Ecto neural progenitor cell (in vitro differentiated cells): ENCODE measurements at regions not wholly inside any gene's neighbourhood (a gene's known extent, or its start where the extent isn't known, plus 50 kb on each side); places are given as distances from the start of the nearest gene placed in this dataset.

Experiments
- DNase-seq: peaks from one replicate; pipeline ENCODE4 v3.0.0-alpha.2; 2018; ENCODE audit warnings: low spot score

GRCh38 chr5:113902917-113903660 lies 389.6 kb downstream of the YTHDC2 start:
- DNase-seq = no peak

- no peak for DNase-seq
Observed at GRCh38 chr5:113909782-113910181, 396.3 kb downstream of the YTHDC2 start.

- DNase-seq = no peak
Observed at GRCh38 chr5:113917997-113918396, 404.5 kb downstream of the YTHDC2 start.

DNA sequence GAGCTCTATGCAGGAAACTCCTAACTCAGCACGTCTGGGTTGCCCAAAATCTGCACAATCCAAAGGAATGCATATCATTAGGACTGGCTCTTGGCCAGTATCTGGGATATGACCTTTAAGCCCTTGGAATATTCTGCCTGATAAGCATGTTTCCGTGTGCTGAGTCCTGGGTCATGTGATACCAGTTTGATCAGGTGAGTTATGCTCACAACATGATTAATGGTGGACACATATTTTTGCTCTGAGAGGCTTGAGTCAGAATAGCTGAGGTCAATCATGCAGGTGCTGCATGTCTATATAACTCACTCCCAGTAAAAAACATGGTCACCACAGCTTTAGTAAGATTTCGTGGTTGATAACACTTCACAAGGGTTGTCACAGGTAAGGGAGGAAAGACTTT lies 408.8 kb downstream of the YTHDC2 start:
- no peak for DNase-seq

- no peak for DNase-seq
Observed at GRCh38 chr5:113935453-113935852, 422.0 kb downstream of the YTHDC2 start.

- DNase-seq = no peak
Observed at GRCh38 chr5:113937301-113937700, 423.8 kb downstream of the YTHDC2 start.

- no peak for DNase-seq
Observed at GRCh38 chr5:113939988-113940387, 421.9 kb upstream of the KCNN2 start.

GRCh38 chr5:113950186-113950585 lies 411.7 kb upstream of the KCNN2 start:
- no peak for DNase-seq

GRCh38 chr5:113965225-113965624 lies 396.6 kb upstream of the KCNN2 start:
- DNase-seq = no peak

- DNase-seq = no peak
Observed at GRCh38 chr5:113969901-113970300, 392.0 kb upstream of the KCNN2 start.

GRCh38 chr5:113971454-113971853 lies 390.4 kb upstream of the KCNN2 start:
- DNase-seq = no peak

- no peak for DNase-seq
Observed at GRCh38 chr5:113974976-113975375, 386.9 kb upstream of the KCNN2 start.

- DNase-seq = no peak
Observed at GRCh38 chr5:113984928-113985327, 376.9 kb upstream of the KCNN2 start.

DNA sequence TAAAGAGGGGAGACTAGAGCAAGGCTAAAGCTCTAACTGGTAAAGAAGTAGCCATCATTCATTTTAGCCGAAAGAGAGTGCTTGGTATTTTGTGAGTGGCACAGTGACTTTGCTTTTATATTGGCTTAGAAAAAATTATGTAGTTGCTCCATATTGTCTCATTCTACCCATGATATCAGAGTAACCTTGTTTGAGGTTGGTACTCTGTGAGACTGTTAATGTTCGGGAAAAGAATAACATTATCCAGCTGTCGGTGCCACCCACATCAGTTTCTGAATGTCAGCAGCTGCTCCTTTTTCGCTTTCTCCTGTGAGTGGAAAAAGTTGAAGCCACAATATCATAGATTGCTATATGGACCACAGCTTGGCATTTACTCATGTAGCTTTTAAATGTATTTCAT lies 376.4 kb upstream of the KCNN2 start:
- no peak for DNase-seq

- DNase-seq = no peak
Observed at GRCh38 chr5:113989278-113989912, 372.5 kb upstream of the KCNN2 start.

DNA sequence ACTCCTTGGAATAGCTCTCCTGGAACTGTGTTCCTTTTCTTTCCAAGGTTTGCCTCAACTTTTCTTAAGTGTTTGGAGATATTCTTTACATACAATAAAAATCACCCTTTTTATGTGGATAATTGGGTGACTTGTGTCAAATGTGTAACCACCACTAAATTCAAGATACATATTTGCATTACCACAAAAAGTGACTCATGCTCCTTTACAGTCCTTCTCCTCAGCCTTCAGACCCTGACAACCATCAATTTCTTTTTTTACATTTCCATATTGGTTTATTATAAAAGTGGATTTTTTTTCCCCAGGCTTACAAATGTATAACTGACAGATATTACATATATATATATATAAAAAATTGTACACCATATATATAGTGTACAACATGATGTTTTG lies 372.0 kb upstream of the KCNN2 start:
- DNase-seq = no peak

DNA sequence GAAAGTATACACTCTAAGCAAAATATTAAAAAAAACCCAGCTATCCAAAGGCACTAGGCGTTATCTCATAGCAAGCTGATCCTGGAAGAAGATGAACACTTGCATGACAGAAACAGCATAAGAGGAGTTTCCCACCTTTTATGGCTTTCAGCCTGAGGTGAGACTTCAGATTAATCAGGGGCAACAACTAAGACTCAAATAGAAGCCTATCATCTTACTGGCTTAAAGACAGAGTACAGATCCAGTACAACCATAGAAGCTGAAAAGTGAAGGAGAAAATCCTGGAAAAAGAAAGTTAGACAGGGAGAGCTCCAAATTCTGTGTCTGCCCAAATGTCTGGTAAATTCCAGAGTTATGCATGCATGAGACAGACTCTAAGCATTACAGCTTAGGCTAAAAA lies 360.8 kb upstream of the KCNN2 start:
- no peak for DNase-seq

DNA sequence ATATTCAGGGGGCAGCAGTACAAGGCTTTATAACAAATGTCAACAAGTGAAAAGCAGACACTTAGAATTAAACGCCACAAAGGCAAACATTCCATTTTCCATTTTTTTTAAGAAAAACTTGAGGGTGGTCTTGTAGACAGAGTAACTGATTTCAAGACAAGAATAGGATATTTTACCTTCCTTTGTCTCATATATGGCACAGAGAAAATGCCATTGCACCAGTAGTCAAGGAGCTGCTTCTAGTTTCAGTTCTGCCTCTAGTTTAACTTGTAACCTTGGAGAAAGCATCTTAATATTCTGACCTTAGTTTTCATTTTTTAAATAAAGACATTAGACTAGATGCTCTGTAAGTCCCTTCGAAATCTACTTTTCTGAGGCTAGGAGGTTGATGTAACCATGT lies 355.3 kb upstream of the KCNN2 start:
- no peak for DNase-seq

GRCh38 chr5:114007678-114008077 lies 354.2 kb upstream of the KCNN2 start:
- no peak for DNase-seq

DNA sequence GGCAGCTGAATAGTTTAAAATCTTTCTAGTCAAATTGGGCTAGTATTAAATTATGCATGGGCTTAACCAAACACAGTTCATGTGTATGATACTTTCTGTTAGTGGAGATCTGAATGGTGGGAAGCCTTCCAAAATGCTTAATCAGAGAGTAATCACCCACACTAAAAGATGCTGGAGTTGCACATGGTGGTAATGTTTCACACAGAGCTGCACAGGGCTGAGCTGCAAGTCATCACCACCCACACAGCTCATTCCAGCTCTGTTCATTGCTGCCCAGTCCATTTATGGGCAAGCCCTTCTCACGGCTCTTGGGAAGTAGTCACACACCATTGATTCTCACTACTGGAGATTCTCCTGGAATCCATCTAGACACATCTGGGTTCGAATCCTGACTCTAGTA lies 351.5 kb upstream of the KCNN2 start:
- no peak for DNase-seq

DNA sequence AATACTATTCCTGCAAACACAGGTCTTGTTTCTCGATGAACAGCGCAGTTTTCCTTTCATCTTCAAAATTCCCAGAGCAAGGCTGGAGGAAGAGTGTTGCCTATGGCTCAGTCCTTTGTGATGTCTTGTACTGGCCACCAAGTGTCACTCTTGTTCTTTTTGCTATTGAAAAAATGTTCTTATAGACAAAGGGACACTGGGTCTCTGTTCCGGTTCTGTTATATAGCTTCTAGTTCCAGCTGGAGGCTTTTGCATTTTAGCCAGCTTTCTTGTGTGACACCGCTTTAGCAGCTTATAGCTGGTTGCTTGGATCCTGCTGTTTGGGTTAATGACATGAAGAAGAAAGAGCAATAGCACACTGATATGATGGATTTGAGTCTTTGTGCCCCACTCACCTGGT lies 343.7 kb upstream of the KCNN2 start:
- DNase-seq = no peak

DNA sequence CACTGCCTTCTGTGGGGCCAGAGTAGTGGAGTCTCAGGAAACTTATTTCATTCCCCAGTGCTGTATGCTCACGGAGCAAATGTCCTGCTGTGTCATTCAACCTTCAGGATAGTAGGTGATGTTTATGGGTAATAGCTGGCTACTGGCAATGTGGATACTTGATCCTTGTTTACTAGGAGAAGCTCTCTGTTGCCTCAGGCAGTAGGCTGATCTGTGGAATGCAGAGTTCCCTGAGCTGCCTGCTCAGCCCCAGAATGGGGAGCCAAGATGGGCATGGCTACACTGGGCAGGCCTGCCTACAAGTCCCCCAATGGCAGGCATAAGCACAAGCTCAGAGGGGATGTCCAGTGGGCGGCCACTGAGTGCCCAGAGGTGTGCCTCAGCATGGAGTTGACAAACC lies 323.1 kb upstream of the KCNN2 start:
- DNase-seq = no peak

- no peak for DNase-seq
Observed at GRCh38 chr5:114050087-114050486, 311.8 kb upstream of the KCNN2 start.

GRCh38 chr5:114053372-114053771 lies 308.5 kb upstream of the KCNN2 start:
- no peak for DNase-seq
